ENCODE measurements at regions not wholly inside any gene's neighbourhood (a gene's known extent, or its start where the extent isn't known, plus 50 kb on each side); places are given as distances from the start of the nearest gene placed in this dataset.

- Mint-ChIP-seq H3K9me3 (peaks cover 0 to 3% (median 0%) of the 10 kb centered on the region in 7 donors), H3K4me1 (no peaks in the 10 kb centered on the region), H3K36me3 (no peaks in the 10 kb centered on the region), H3K4me3 (no peak overlapping the region), H3K27me3 (ENCODE audit: low read depth in 3 of 3) (peaks cover 0 to 3% (median 0%) of the 10 kb centered on the region in 3 donors), H3K27ac (no peak overlapping the region)
- no peak overlapping the region for H2AFZ ChIP-seq (ENCODE audit: insufficient read depth, low read depth, low read length, poor library complexity, severe bottlenecking)
- H3K36me3 ChIP-seq (replicated peaks in 1 of 2; ENCODE audit: control insufficient read depth in 1 of 2, insufficient read depth in 2 of 2, low read length in 2 of 2): no peaks in the 10 kb centered on the region
- no peak overlapping the region for H3K27ac ChIP-seq (ENCODE audit: low read depth in 1 of 2, low read length in 2 of 2)
- H3K4me3 ChIP-seq (replicated peaks in 1 of 3; ENCODE audit: low read depth in 2 of 3, low read length in 3 of 3): no peak overlapping the region
- no peak overlapping the region for H3K4me2 ChIP-seq (replicated peaks; ENCODE audit: extremely low read depth, low read length, poor library complexity, severe bottlenecking)
- no peaks in the 10 kb centered on the region for H3K79me2 ChIP-seq (ENCODE audit: insufficient read depth, low read length)
- intact Hi-C loops (cut with micrococcal nuclease): no loop called here
- WGBS (ENCODE audit: insufficient coverage): 100% methylated on average over 2 of the region's 6 CpGs
- H3K9ac ChIP-seq (ENCODE audit: insufficient read depth, low read length, poor library complexity, severe bottlenecking): no peak overlapping the region
- H3K4me1 ChIP-seq (ENCODE audit: control insufficient read depth in 1 of 2, insufficient read depth in 2 of 2, low read length in 2 of 2): no peaks in the 10 kb centered on the region
- no peaks in the 10 kb centered on the region for H4K20me1 ChIP-seq (ENCODE audit: insufficient read depth, low read length)
- no peaks in the 10 kb centered on the region for H3K27me3 ChIP-seq (ENCODE audit: control insufficient read depth in 2 of 2, insufficient read depth in 2 of 2, low read length in 2 of 2)
- no peak for DNase-seq
- H3K9me3 ChIP-seq (replicated peaks in 1 of 2; ENCODE audit: control insufficient read depth in 1 of 2, insufficient read depth in 1 of 2, low read length in 2 of 2): no peaks in the 10 kb centered on the region
- no peak for TF ChIP-seq CTCF (IDR thresholded peaks at IDR 0.05)
Measured at GRCh38 chr4:82125787-82126297, 247.9 kb downstream of the HNRNPD start.

DNA sequence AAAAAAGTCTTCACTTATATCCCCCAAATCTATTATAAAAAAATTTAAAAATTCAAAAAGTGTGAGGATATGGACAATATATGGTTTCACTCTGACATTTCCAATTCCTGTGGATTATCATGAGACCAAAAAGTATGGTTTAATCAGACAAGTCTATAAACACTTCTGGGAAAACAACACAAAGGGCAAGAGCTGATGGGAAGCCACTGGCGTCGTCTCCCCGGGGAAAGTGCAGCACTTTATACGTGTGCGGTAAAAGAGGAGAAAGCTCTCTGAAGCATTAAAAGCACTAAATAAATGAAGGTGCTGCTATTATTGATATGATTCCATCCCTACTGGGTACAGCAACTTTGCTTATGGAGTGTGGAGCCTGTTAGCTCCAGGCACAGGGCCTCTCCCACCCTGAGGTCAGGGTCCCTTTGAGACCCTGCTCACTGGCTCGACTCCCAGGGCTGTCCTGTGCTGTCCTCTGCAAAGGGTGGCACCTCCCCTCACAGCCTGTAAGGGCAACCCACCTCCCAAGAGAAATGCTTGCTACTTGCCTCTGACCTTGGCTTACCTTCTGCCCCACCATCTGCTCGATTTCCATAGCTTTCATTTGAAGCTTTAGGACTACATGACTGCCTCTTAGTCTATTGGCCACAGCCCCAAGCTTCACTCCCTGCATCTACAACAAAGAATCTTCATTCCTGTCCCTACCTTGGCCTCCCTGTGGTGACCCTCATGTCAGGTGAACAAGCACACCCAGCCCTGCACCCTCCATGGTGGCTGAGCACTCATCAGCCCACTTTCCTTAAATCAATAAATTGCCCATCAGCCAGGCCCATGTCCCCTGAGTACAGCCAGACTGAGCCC is 248.6 kb downstream of the HNRNPD start:
- Histone ChIP-seq H3K27ac (ENCODE audit: low read depth in 1 of 2, low read length in 2 of 2) (no peak overlapping the region), H3K4me3 (replicated peaks in 1 of 3; ENCODE audit: low read depth in 2 of 3, low read length in 3 of 3) (no peak overlapping the region), H2AFZ (ENCODE audit: insufficient read depth, low read depth, low read length, poor library complexity, severe bottlenecking) (no peak overlapping the region), H3K27me3 (ENCODE audit: control insufficient read depth in 2 of 2, insufficient read depth in 2 of 2, low read length in 2 of 2) (no peaks in the 10 kb centered on the region), H4K20me1 (ENCODE audit: insufficient read depth, low read length) (no peaks in the 10 kb centered on the region), H3K36me3 (replicated peaks in 1 of 2; ENCODE audit: control insufficient read depth in 1 of 2, insufficient read depth in 2 of 2, low read length in 2 of 2) (no peaks in the 10 kb centered on the region), H3K9me3 (replicated peaks in 1 of 2; ENCODE audit: control insufficient read depth in 1 of 2, insufficient read depth in 1 of 2, low read length in 2 of 2) (no peaks in the 10 kb centered on the region), H3K4me2 (replicated peaks; ENCODE audit: extremely low read depth, low read length, poor library complexity, severe bottlenecking) (no peak overlapping the region), H3K9ac (ENCODE audit: insufficient read depth, low read length, poor library complexity, severe bottlenecking) (no peak overlapping the region), H3K4me1 (ENCODE audit: control insufficient read depth in 1 of 2, insufficient read depth in 2 of 2, low read length in 2 of 2) (no peaks in the 10 kb centered on the region), H3K79me2 (ENCODE audit: insufficient read depth, low read length) (no peaks in the 10 kb centered on the region)
- no peak for DNase-seq
- TF ChIP-seq CTCF (IDR thresholded peaks at IDR 0.05): no peak
- Mint-ChIP-seq H3K27ac (no peak overlapping the region), H3K4me1 (no peaks in the 10 kb centered on the region), H3K9me3 (peaks cover 0 to 3% (median 0%) of the 10 kb centered on the region in 7 donors), H3K4me3 (no peak overlapping the region), H3K27me3 (ENCODE audit: low read depth in 3 of 3) (peaks cover 0 to 3% (median 0%) of the 10 kb centered on the region in 3 donors), H3K36me3 (no peaks in the 10 kb centered on the region)
- intact Hi-C loops (cut with micrococcal nuclease): no loop called here
- WGBS (ENCODE audit: insufficient coverage): 91% methylated on average over 1 of the region's 7 CpGs

Data from CD14-positive monocyte (primary cell).